Liver (tissue), 8 donors: ENCODE measurements at regions not wholly inside any gene's neighbourhood (a gene's known extent, or its start where the extent isn't known, plus 50 kb on each side); places are given as distances from the start of the nearest gene placed in this dataset.

Source experiments
- DNase-seq: peaks from one replicate; pipeline ENCODE4 v3.0.0-alpha.2; 2017; ENCODE audit warnings: low spot score
- H3K27ac ChIP-seq, 2 donors: one replicate each; pipeline ENCODE4 v1.7.0; 2013; ENCODE audit warnings: inconsistent platforms in 2 of 2, low read length in 2 of 2, control low read depth in 1 of 2, low read depth in 1 of 2, mild to moderate bottlenecking in 1 of 2
- H3K27me3 ChIP-seq, 4 donors: one replicate each; pipeline versions ENCODE4 v1.6.1 to v1.7.0; 2013; ENCODE audit warnings: low read length in 3 of 4, inconsistent platforms in 1 of 4, mild to moderate bottlenecking in 1 of 4, moderate library complexity in 1 of 4; ENCODE audit not compliant: control insufficient read depth in 4 of 4, insufficient read depth in 4 of 4
- H3K36me3 ChIP-seq, 4 donors: one replicate each; pipeline versions ENCODE4 v1.6.1 to v1.7.0; 2013; ENCODE audit warnings: low read length in 3 of 4, mild to moderate bottlenecking in 3 of 4, low read depth in 1 of 4, moderate library complexity in 1 of 4; ENCODE audit not compliant: control insufficient read depth in 4 of 4, insufficient read depth in 3 of 4
- H3K4me1 ChIP-seq, 4 donors: one replicate each; pipeline versions ENCODE4 v1.6.1 to v1.7.0; 2013; ENCODE audit warnings: low read length in 3 of 4, mild to moderate bottlenecking in 3 of 4, moderate library complexity in 1 of 4; ENCODE audit not compliant: control insufficient read depth in 4 of 4, insufficient read depth in 4 of 4
- H3K4me3 ChIP-seq, 3 donors: one replicate each; pipeline versions ENCODE4 v1.6.1 to v1.7.0; 2013; ENCODE audit warnings: low read length in 3 of 3, control low read depth in 1 of 3, low read depth in 1 of 3, mild to moderate bottlenecking in 1 of 3
- H3K9ac ChIP-seq, 2 donors: one replicate each; pipeline ENCODE4 v1.7.0; 2013; ENCODE audit warnings: low read length in 2 of 2, mild to moderate bottlenecking in 2 of 2, moderate library complexity in 2 of 2, control low read depth in 1 of 2, low read depth in 1 of 2
- H3K9me3 ChIP-seq, 4 donors: one replicate each; pipeline versions ENCODE4 v1.6.1 to v1.7.0; 2013; ENCODE audit warnings: low read length in 3 of 4; ENCODE audit not compliant: control insufficient read depth in 4 of 4
- CTCF ChIP-seq: fragments of 150-350 bp; IDR thresholded peaks from 2 replicates; pipeline ENCODE4 v1.5.1; 2017; ENCODE audit warnings: improper control_type of control experiment, low read depth, low read length; ENCODE audit not compliant: missing input control
- EGR1 ChIP-seq, 2 donors: IDR thresholded peaks; 2 replicates each; pipeline ENCODE4 v1.6.1; 2016 to 2018; ENCODE audit warnings: antibody characterized with exemption in 2 of 2, low read depth in 2 of 2
- FOXA1 ChIP-seq: IDR thresholded peaks from 2 replicates; pipeline ENCODE4 v1.6.1; 2016; ENCODE audit warnings: antibody characterized with exemption
- FOXA2 ChIP-seq: IDR thresholded peaks from 2 replicates; pipeline ENCODE4 v1.6.1; 2016; ENCODE audit warnings: antibody characterized with exemption
- GABPA ChIP-seq, 2 donors: IDR thresholded peaks in 1 of 2; conservative IDR thresholded peaks in 1 of 2; 2 replicates each; pipeline ENCODE4 v1.6.1; 2016; ENCODE audit warnings: antibody characterized with exemption in 2 of 2, mild to moderate bottlenecking in 1 of 2, moderate library complexity in 1 of 2
- HNF4A ChIP-seq, 2 donors: conservative IDR thresholded peaks; 2 replicates each; pipeline ENCODE4 v1.6.1; 2016; ENCODE audit warnings: antibody characterized with exemption in 2 of 2, mild to moderate bottlenecking in 2 of 2
- HNF4G ChIP-seq: IDR thresholded peaks from 2 replicates; pipeline ENCODE4 v1.6.1; 2016; ENCODE audit warnings: antibody characterized with exemption
- JUND ChIP-seq, 2 donors: IDR thresholded peaks; 2 replicates each; pipeline ENCODE4 v1.6.1; 2016; ENCODE audit warnings: antibody characterized with exemption in 2 of 2
- NR2F2 ChIP-seq: IDR thresholded peaks from 2 replicates; pipeline ENCODE4 v1.6.1; 2016; ENCODE audit warnings: antibody characterized with exemption
- RAD21 ChIP-seq, 2 donors: IDR thresholded peaks; 2 replicates each; pipeline ENCODE4 v1.6.1; 2016; ENCODE audit warnings: antibody characterized with exemption in 2 of 2, mild to moderate bottlenecking in 2 of 2
- REST ChIP-seq: IDR thresholded peaks from 2 replicates; pipeline ENCODE4 v1.6.1; 2016; ENCODE audit warnings: antibody characterized with exemption, mild to moderate bottlenecking
- RXRA ChIP-seq, 2 donors: IDR thresholded peaks; 2 replicates each; pipeline ENCODE4 v1.6.1; 2017 to 2018; ENCODE audit warnings: antibody characterized with exemption in 2 of 2, mild to moderate bottlenecking in 1 of 2
- SP1 ChIP-seq: IDR thresholded peaks from 2 replicates; pipeline ENCODE4 v1.6.1; 2018; ENCODE audit warnings: antibody characterized with exemption, mild to moderate bottlenecking
- TAF1 ChIP-seq: conservative IDR thresholded peaks from 2 replicates; pipeline ENCODE4 v1.6.1; 2016; ENCODE audit warnings: antibody characterized with exemption, mild to moderate bottlenecking
- YY1 ChIP-seq: IDR thresholded peaks from 2 replicates; pipeline ENCODE4 v1.6.1; 2016; ENCODE audit warnings: antibody characterized with exemption, mild to moderate bottlenecking
- WGBS: extraction: QIAGEN DNeasy Blood & Tissue Kit; methylation state at CpG from one replicate; pipeline ENCODE4 v1.1.7; 2013; 5-methylcytosine and 5-hydroxymethylcytosine counted together
- TF ChIP-seq, protein P1 (sequence below): IDR thresholded peaks from 2 replicates; pipeline ENCODE4 v1.6.1; 2016; ENCODE audit warnings: antibody characterized with exemption
- TF ChIP-seq, protein P2 (sequence below): IDR thresholded peaks from 2 replicates; pipeline ENCODE4 v1.6.1; 2016; ENCODE audit warnings: antibody characterized with exemption
- TF ChIP-seq, protein P3 (sequence below): IDR thresholded peaks from 2 replicates; pipeline ENCODE4 v1.6.1; 2016; ENCODE audit warnings: antibody characterized with exemption
- donor health status: healthy.
- donor health status: healthy.
- donor health status: healthy.
- donor health status: healthy.
- donor health status: healthy.

DNA sequence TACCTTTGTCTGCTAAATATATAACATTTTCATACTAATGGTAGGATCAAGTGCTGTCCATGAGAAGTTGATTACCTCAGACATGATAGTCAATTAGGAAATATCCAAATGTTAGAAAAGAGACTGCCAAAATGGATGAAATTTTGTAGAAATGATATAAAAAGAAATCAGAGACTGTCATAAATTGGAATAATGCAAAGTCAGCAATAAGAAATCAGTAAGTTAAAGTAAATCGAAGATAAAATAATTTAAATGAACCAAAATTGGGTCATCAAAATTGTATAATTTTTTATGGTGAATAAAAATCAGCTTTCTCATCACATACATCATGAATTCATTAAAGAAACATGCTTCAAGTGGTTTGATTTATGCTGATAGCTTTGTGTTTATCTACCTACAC, 165.3 kb upstream of the CDH2 start (continued):
- TF ChIP-seq CTCF (no peak), NR2F2 (no peak), FOXA1 (no peak)

- 88% methylated on average over 1 of the region's 1 CpG for WGBS
- H3K9me3 ChIP-seq: peaks cover 0 to 2% (median 0%) of the 10 kb centered on the region in 4 donors
- no peaks in the 10 kb centered on the region for H3K36me3 ChIP-seq
- H3K4me3 ChIP-seq: no peak overlapping the region
- no peak overlapping the region for H3K27ac ChIP-seq
- no peaks in the 10 kb centered on the region for H3K27me3 ChIP-seq
- no peaks in the 10 kb centered on the region for H3K4me1 ChIP-seq
- no peak overlapping the region for H3K9ac ChIP-seq
- no peak for DNase-seq
- no peak for TF ChIP-seq SP1
- TF ChIP-seq FOXA1: no peak
- TF ChIP-seq FOXA2: no peak
- TF ChIP-seq, protein P1, sequence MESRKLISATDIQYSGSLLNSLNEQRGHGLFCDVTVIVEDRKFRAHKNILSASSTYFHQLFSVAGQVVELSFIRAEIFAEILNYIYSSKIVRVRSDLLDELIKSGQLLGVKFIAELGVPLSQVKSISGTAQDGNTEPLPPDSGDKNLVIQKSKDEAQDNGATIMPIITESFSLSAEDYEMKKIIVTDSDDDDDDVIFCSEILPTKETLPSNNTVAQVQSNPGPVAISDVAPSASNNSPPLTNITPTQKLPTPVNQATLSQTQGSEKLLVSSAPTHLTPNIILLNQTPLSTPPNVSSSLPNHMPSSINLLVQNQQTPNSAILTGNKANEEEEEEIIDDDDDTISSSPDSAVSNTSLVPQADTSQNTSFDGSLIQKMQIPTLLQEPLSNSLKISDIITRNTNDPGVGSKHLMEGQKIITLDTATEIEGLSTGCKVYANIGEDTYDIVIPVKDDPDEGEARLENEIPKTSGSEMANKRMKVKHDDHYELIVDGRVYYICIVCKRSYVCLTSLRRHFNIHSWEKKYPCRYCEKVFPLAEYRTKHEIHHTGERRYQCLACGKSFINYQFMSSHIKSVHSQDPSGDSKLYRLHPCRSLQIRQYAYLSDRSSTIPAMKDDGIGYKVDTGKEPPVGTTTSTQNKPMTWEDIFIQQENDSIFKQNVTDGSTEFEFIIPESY: no peak
- TF ChIP-seq GABPA (IDR thresholded peaks at IDR 0.05 in 1 of 2, conservative IDR thresholded peaks at IDR 0.05 in 1 of 2): no peak
- no peak for TF ChIP-seq HNF4G
- TF ChIP-seq REST: no peak
- no peak for TF ChIP-seq JUND (IDR thresholded peaks at IDR 0.05)
- TF ChIP-seq TAF1: no peak
- TF ChIP-seq CTCF: no peak
- TF ChIP-seq YY1: no peak
- no peak for TF ChIP-seq EGR1 (IDR thresholded peaks at IDR 0.05; ENCODE audit: low read depth in 2 of 2)
- TF ChIP-seq, protein P2, sequence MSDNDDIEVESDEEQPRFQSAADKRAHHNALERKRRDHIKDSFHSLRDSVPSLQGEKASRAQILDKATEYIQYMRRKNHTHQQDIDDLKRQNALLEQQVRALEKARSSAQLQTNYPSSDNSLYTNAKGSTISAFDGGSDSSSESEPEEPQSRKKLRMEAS: no peak
- no peak for TF ChIP-seq HNF4A (conservative IDR thresholded peaks at IDR 0.05)
- no peak for TF ChIP-seq NR2F2
- no peak for TF ChIP-seq RXRA (IDR thresholded peaks at IDR 0.05)
- TF ChIP-seq RAD21 (IDR thresholded peaks at IDR 0.05): no peak
- TF ChIP-seq, protein P3, sequence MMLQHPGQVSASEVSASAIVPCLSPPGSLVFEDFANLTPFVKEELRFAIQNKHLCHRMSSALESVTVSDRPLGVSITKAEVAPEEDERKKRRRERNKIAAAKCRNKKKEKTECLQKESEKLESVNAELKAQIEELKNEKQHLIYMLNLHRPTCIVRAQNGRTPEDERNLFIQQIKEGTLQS: no peak
Observed at GRCh38 chr18:28338316-28338715, 161.4 kb upstream of the CDH2 start.
